Esophagus (tissue), 2 donors: ENCODE measurements at regions not wholly inside any gene's neighbourhood (a gene's known extent, or its start where the extent isn't known, plus 50 kb on each side); places are given as distances from the start of the nearest gene placed in this dataset.
"Not testable (repeated sequence)": the region's sequence is repeated elsewhere in the genome, so short reads cannot be mapped to it uniquely, and the experiment has no call there.

Experiments used
- H3K27ac ChIP-seq, 2 donors: one replicate each; pipeline ENCODE4 v1.5.1; 2013; ENCODE audit warnings: low read depth in 2 of 2, mild to moderate bottlenecking in 2 of 2, inconsistent platforms in 1 of 2, low read length in 1 of 2, moderate library complexity in 1 of 2
- H3K27me3 ChIP-seq, 2 donors: one replicate each; pipeline ENCODE4 v1.6.1; 2013; ENCODE audit warnings: low read length in 2 of 2, control low read depth in 1 of 2, mild to moderate bottlenecking in 1 of 2; ENCODE audit not compliant: insufficient read depth in 2 of 2, control insufficient read depth in 1 of 2
- H3K36me3 ChIP-seq, 2 donors: one replicate each; pipeline ENCODE4 v1.6.1; 2013; ENCODE audit warnings: low read length in 1 of 2; ENCODE audit not compliant: control insufficient read depth in 2 of 2, insufficient read depth in 2 of 2
- H3K4me1 ChIP-seq, 2 donors: one replicate each; pipeline ENCODE4 v1.6.1; 2013; ENCODE audit warnings: low read length in 1 of 2; ENCODE audit not compliant: control insufficient read depth in 2 of 2, insufficient read depth in 2 of 2
- H3K4me3 ChIP-seq, 2 donors: one replicate each; pipeline ENCODE4 v1.5.1; 2013; ENCODE audit warnings: low read length in 2 of 2, mild to moderate bottlenecking in 2 of 2, low read depth in 1 of 2, moderate library complexity in 1 of 2
- H3K9me3 ChIP-seq, 2 donors: one replicate each; pipeline ENCODE4 v1.6.1; 2013; ENCODE audit warnings: mild to moderate bottlenecking in 2 of 2, low read depth in 1 of 2, low read length in 1 of 2, moderate library complexity in 1 of 2; ENCODE audit not compliant: control insufficient read depth in 2 of 2, insufficient read depth in 1 of 2
- WGBS, 2 donors: extraction: QIAGEN DNeasy Blood & Tissue Kit; methylation state at CpG; one replicate each; pipeline ENCODE4 v1.1.7; 2013; 5-methylcytosine and 5-hydroxymethylcytosine counted together
- donor health status: healthy with polysubstance abuse.
- donor health status: Bipolar disorder and iron deficiency.

GRCh38 chr2:144011553-144011952 lies 508.4 kb downstream of the ZEB2 start:
- WGBS, 2 donors = 47 to 62% methylated on average over 2 of the region's 2 CpGs
- Histone ChIP-seq H3K27me3 (no peaks in the 10 kb centered on the region), H3K4me1 (no peaks in the 10 kb centered on the region), H3K9me3 (no peaks in the 10 kb centered on the region), H3K4me3 (no peak overlapping the region), H3K27ac (no peak overlapping the region), H3K36me3 (no peaks in the 10 kb centered on the region)

DNA sequence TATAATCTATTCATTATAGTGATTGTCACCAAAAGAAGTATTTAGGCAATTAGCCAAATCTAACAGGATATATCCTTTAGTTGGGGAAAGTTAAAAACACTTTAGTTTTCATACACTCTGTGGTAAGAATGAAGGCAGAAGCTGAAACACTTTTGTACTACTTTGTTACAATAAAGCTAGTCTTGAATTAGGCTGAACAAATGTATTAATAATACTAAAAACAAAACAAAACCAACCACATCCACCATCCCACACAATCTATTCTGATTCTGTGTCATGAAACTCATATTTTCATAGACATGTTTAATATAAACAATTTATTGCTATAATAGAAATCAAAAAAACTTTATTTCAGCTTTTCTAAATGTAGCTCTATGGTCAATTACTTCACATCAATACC lies 508.8 kb downstream of the ZEB2 start:
- H3K9me3 ChIP-seq = no peaks in the 10 kb centered on the region

DNA sequence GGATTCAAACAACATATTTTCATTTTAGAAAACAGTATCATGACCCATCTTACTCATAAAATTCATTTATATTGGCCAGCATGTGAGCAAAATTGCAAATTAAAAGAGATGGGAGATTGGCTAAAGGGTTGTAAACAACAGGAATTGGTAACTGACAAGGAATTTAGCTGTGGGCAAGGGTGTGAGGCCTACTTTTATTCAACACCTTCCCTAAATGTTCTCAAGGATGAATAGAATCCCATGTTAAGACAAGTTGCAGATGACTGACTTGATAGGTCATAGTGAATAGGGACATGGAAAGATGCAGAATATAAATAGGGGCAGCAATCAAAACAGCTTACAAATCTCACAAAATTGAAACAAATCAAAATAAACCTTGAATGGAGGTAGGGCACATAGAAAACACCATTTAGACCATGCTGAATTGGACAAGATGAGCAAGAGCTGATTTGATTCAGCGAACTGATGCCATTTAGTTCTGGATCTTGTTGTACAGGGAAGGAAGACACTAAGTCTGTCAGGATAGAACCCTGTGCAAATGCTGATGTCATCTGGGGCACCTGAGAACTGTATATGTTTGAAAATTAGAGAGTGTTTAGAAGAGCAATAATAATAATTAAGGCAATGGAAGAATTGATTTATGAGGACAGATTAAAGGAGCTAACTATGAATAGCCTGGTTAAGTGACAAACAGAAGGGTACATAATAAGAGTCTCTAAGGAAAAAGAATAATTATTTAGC lies 509.7 kb downstream of the ZEB2 start:
- no peaks in the 10 kb centered on the region for H3K36me3 ChIP-seq
- 96 to 100% methylated on average over 1 of the region's 1 CpG for WGBS, 2 donors

More for the DNA sequence above, 508.8 kb downstream of the ZEB2 start:
- no peaks in the 10 kb centered on the region for H3K36me3 ChIP-seq
- no peaks in the 10 kb centered on the region for H3K27me3 ChIP-seq
- H3K27ac ChIP-seq = no peak overlapping the region
- H3K4me3 ChIP-seq = no peak overlapping the region
- no peaks in the 10 kb centered on the region for H3K4me1 ChIP-seq

DNA sequence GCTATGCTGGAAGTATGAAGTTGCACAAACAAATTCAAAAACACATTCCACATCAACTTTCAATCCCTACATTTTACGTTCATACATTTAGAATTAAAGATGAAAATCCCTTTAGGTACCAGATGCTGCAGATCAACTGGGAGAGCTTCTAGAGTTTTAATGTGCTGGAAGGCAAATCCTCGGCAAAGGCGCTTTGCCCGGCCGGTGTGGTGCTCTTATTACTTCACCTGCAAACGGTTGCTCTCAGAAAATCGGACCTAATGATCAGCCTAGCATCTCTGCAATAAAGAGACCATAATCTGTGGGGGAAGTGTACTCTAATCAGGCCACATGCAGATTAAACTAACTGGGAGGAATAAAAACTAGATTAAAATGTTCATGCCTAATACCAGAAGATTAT lies 513.8 kb downstream of the ZEB2 start:
- Histone ChIP-seq H3K4me3 (no peak overlapping the region), H3K27ac (no peak overlapping the region), H3K9me3 (no peaks in the 10 kb centered on the region), H3K36me3 (no peaks in the 10 kb centered on the region), H3K4me1 (no peaks in the 10 kb centered on the region), H3K27me3 (no peaks in the 10 kb centered on the region)
- 94 to 95% methylated on average over 7 of the region's 7 CpGs for WGBS, 2 donors

More for the DNA sequence above, 509.7 kb downstream of the ZEB2 start:
- Histone ChIP-seq H3K9me3 (no peaks in the 10 kb centered on the region), H3K27ac (no peak overlapping the region), H3K27me3 (no peaks in the 10 kb centered on the region), H3K4me3 (no peak overlapping the region), H3K4me1 (no peaks in the 10 kb centered on the region)

GRCh38 chr2:144004742-144005141 lies 515.2 kb downstream of the ZEB2 start:
- H3K4me3 ChIP-seq = no peak overlapping the region
- H3K27me3 ChIP-seq = no peaks in the 10 kb centered on the region
- H3K36me3 ChIP-seq = no peaks in the 10 kb centered on the region
- H3K27ac ChIP-seq = no peak overlapping the region
- H3K4me1 ChIP-seq = no peaks in the 10 kb centered on the region
- WGBS, 2 donors = 45 to 62% methylated on average over 9 of the region's 9 CpGs
- H3K9me3 ChIP-seq = no peaks in the 10 kb centered on the region

- no peaks in the 10 kb centered on the region for H3K4me1 ChIP-seq
- no peak overlapping the region for H3K4me3 ChIP-seq
- H3K36me3 ChIP-seq = no peaks in the 10 kb centered on the region
- no peaks in the 10 kb centered on the region for H3K9me3 ChIP-seq
- 83 to 93% methylated on average over 2 of the region's 2 CpGs for WGBS, 2 donors
- no peaks in the 10 kb centered on the region for H3K27me3 ChIP-seq
- H3K27ac ChIP-seq = no peak overlapping the region
Measured at GRCh38 chr2:144003460-144004075, 516.4 kb downstream of the ZEB2 start.

DNA sequence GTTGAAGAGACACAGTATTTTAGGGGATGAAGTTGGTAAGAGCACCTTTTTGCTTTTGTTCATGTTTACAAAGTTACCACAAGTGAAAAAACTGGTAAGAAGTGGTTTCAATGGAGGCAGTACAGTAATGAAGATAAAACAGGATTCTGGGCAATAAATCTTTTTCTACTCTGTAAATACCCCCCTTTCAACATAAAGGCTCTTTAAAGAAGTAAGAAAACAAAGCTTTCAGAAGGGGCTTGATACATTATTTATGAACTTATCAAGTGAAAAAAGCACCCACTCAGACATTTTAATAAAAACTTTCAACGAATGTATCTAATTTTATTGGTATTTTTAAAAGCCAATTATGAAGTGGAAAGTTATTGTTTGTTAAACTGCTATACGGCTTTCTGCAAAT lies 522.9 kb downstream of the ZEB2 start:
- no peaks in the 10 kb centered on the region for H3K9me3 ChIP-seq
- H3K4me1 ChIP-seq = no peaks in the 10 kb centered on the region
- no peaks in the 10 kb centered on the region for H3K36me3 ChIP-seq
- H3K27me3 ChIP-seq = no peaks in the 10 kb centered on the region
- H3K27ac ChIP-seq = no peak overlapping the region
- 68 to 75% methylated on average over 2 of the region's 2 CpGs for WGBS, 2 donors
- no peak overlapping the region for H3K4me3 ChIP-seq

GRCh38 chr2:143994961-143995360 lies 525.0 kb downstream of the ZEB2 start:
- Histone ChIP-seq H3K4me1 (no peaks in the 10 kb centered on the region), H3K27me3 (no peaks in the 10 kb centered on the region), H3K36me3 (no peaks in the 10 kb centered on the region), H3K9me3 (no peaks in the 10 kb centered on the region), H3K4me3 (no peak overlapping the region), H3K27ac (no peak overlapping the region)
- 92 to 95% methylated on average over 1 of the region's 1 CpG for WGBS, 2 donors

- not testable (repeated sequence) for H3K27ac ChIP-seq, H3K4me1 ChIP-seq, H3K36me3 ChIP-seq, H3K9me3 ChIP-seq, H3K27me3 ChIP-seq, H3K4me3 ChIP-seq
- WGBS, 2 donors = 96 to 98% methylated on average over 17 to 30 of the region's 30 CpGs
Measured at GRCh38 chr2:143991596-143991995, 528.3 kb downstream of the ZEB2 start.

DNA sequence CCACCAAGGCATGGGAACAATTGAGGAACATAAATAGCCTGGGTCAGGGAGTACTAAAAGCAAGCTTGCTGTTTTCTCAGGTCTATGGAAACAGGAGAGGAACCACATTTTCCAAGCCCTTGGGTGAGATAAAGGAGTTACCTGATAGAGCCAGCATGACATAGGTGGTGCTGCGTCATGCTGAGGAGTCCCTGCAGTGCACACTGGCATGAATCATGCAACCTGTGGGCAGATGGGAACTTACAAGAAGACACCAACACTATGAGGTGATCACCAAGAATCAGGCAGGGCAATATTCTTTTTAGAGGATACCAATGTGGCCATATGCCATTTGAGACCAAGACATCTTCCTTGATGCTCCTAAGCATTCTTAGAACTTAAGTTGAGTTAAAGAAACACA lies 531.8 kb downstream of the ZEB2 start:
- Histone ChIP-seq H3K4me1 (no peaks in the 10 kb centered on the region), H3K27ac (no peak overlapping the region), H3K27me3 (no peaks in the 10 kb centered on the region), H3K4me3 (no peak overlapping the region), H3K36me3 (no peaks in the 10 kb centered on the region), H3K9me3 (peaks cover 0 to 4% of the 10 kb centered on the region in 2 donors)
- 95 to 100% methylated on average over 1 of the region's 1 CpG for WGBS, 2 donors
